Dermis blood vessel endothelial cell (primary cell): ENCODE measurements at regions not wholly inside any gene's neighbourhood (a gene's known extent, or its start where the extent isn't known, plus 50 kb on each side); places are given as distances from the start of the nearest gene placed in this dataset.
"Not testable (repeated sequence)": the region's sequence is repeated elsewhere in the genome, so short reads cannot be mapped to it uniquely, and the experiment has no call there.

Experiments
- DNase-seq: peaks from one replicate; pipeline ENCODE4 v3.0.0; 2010

- DNase-seq = no peak
Measured at GRCh38 chr9:7542126-7542525, 257.5 kb downstream of the DMAC1 start.

GRCh38 chr9:7536310-7536939 is 263.2 kb downstream of the DMAC1 start:
- DNase-seq = peak; percentile 74

- peak; percentile 3 for DNase-seq
Measured at GRCh38 chr9:7534211-7534935, 265.2 kb downstream of the DMAC1 start.

GRCh38 chr9:7533376-7534090 is 266.0 kb downstream of the DMAC1 start:
- DNase-seq = no peak

- DNase-seq = no peak
Measured at GRCh38 chr9:7523426-7524043, 276.0 kb downstream of the DMAC1 start.

- DNase-seq = no peak
Measured at GRCh38 chr9:7520396-7520795, 279.2 kb downstream of the DMAC1 start.

GRCh38 chr9:7516376-7516775 is 283.2 kb downstream of the DMAC1 start:
- DNase-seq = no peak

- DNase-seq = no peak
Measured at GRCh38 chr9:7510199-7510598, 289.4 kb downstream of the DMAC1 start.

- DNase-seq = no peak
Measured at GRCh38 chr9:7509576-7510145, 289.9 kb downstream of the DMAC1 start.

GRCh38 chr9:7508516-7508915 is 291.1 kb downstream of the DMAC1 start:
- DNase-seq = no peak

- DNase-seq = no peak
Measured at GRCh38 chr9:7507566-7508270, 291.9 kb downstream of the DMAC1 start.

- no peak for DNase-seq
Measured at GRCh38 chr9:7507026-7507425, 292.6 kb downstream of the DMAC1 start.

GRCh38 chr9:7500521-7500920 is 299.1 kb downstream of the DMAC1 start:
- no peak for DNase-seq

- no peak for DNase-seq
Measured at GRCh38 chr9:7491641-7492040, 307.9 kb downstream of the DMAC1 start.

- no peak for DNase-seq
Measured at GRCh38 chr9:7490317-7491108, 309.1 kb downstream of the DMAC1 start.

- DNase-seq = peak; percentile 4
Measured at GRCh38 chr9:7489036-7489435, 310.5 kb downstream of the DMAC1 start.

GRCh38 chr9:7484014-7484413 is 315.6 kb downstream of the DMAC1 start:
- DNase-seq = not testable (repeated sequence)

GRCh38 chr9:7481570-7481969 is 318.0 kb downstream of the DMAC1 start:
- no peak for DNase-seq

- DNase-seq = no peak
Measured at GRCh38 chr9:7479300-7479699, 320.3 kb downstream of the DMAC1 start.

- DNase-seq = no peak
Measured at GRCh38 chr9:7478646-7479045, 320.9 kb downstream of the DMAC1 start.

GRCh38 chr9:7467186-7467585 is 332.4 kb downstream of the DMAC1 start:
- no peak for DNase-seq

GRCh38 chr9:7461791-7462190 is 337.8 kb downstream of the DMAC1 start:
- no peak for DNase-seq
